IMR-90 (cell line): ENCODE measurements at regions not wholly inside any gene's neighbourhood (a gene's known extent, or its start where the extent isn't known, plus 50 kb on each side); places are given as distances from the start of the nearest gene placed in this dataset.
"Not testable (repeated sequence)": the region's sequence is repeated elsewhere in the genome, so short reads cannot be mapped to it uniquely, and the experiment has no call there.

Experiments used
- ATAC-seq: fragments of 200-7000 bp; cut with Tn5 transposase; 2 replicates; pipeline ENCODE4 v1.9.1; 2020; ENCODE audit warnings: low read depth, mild to moderate bottlenecking, moderate library complexity
- BruUV-seq: library from RNA; stranded (reverse); fragments of 400-500 nt; replicated peaks from 2 replicates; lab custom pipeline; 2021; lab: Mats Ljungman, UMichigan
- CTCF ChIA-PET: fragments of 300-600 bp; formaldehyde crosslinking; extraction: SDS; loops from one replicate; lab custom pipeline; 2021; ENCODE audit warnings: antibody characterized with exemption; lab: Yijun Ruan, JAX
- POLR2A ChIA-PET: fragments of 300-600 bp; sonication (Branson Sonifier 250); formaldehyde crosslinking; loops from one replicate; lab custom pipeline; 2022; ENCODE audit warnings: antibody characterized with exemption; ENCODE audit not compliant: unreplicated experiment; lab: Charles Lee
- DNase-seq: peaks from one replicate; pipeline ENCODE4 v3.0.0; 2013
- H2AFZ ChIP-seq: replicated peaks from 2 replicates; pipeline ENCODE3; 2013; ENCODE audit warnings: low read length, mild to moderate bottlenecking; ENCODE audit not compliant: poor library complexity
- H2AK5ac ChIP-seq: 2 replicates; pipeline ENCODE4 v1.6.1; 2013; ENCODE audit warnings: low read depth, low read length, inconsistent platforms
- H2AK9ac ChIP-seq: replicated peaks from 2 replicates; pipeline ENCODE3; 2013; ENCODE audit warnings: mild to moderate bottlenecking, low read depth, low read length, moderate library complexity; ENCODE audit not compliant: poor library complexity
- H2BK120ac ChIP-seq: 2 replicates; pipeline ENCODE4 v1.6.1; 2013; ENCODE audit warnings: low read depth, low read length, inconsistent platforms
- H2BK15ac ChIP-seq: 3 replicates; pipeline ENCODE4 v1.6.1; 2013; ENCODE audit warnings: low read depth, low read length, inconsistent platforms
- H2BK20ac ChIP-seq: 2 replicates; pipeline ENCODE4 v1.6.1; 2013; ENCODE audit warnings: low read depth, mild to moderate bottlenecking, inconsistent platforms, low read length, moderate library complexity
- H2BK5ac ChIP-seq: 2 replicates; pipeline ENCODE4 v1.6.1; 2013; ENCODE audit warnings: mild to moderate bottlenecking, low read depth, low read length, inconsistent platforms; ENCODE audit not compliant: poor library complexity, severe bottlenecking
- H3K14ac ChIP-seq: replicated peaks from 2 replicates; pipeline ENCODE4 v1.6.1; 2013; ENCODE audit warnings: low read depth, low read length, inconsistent platforms
- H3K18ac ChIP-seq: 2 replicates; pipeline ENCODE4 v1.6.1; 2013; ENCODE audit warnings: low read depth, low read length, control low read depth
- H3K23ac ChIP-seq: 2 replicates; pipeline ENCODE4 v1.6.1; 2013; ENCODE audit warnings: low read depth, low read length, inconsistent platforms
- H3K27ac ChIP-seq: 2 replicates; pipeline ENCODE4 v1.5.1; 2013; ENCODE audit warnings: mild to moderate bottlenecking, control low read depth, low read length; ENCODE audit not compliant: insufficient read depth
- H3K27me3 ChIP-seq: 2 replicates; pipeline ENCODE4 v1.6.1; 2013; ENCODE audit warnings: low read length; ENCODE audit not compliant: control insufficient read depth, insufficient read depth
- H3K36me3 ChIP-seq: 2 replicates; pipeline ENCODE4 v1.6.1; 2013; ENCODE audit warnings: low read length, mixed read lengths; ENCODE audit not compliant: control insufficient read depth, insufficient read depth
- H3K4ac ChIP-seq: 2 replicates; pipeline ENCODE4 v1.6.1; 2013; ENCODE audit warnings: low read depth, low read length, inconsistent platforms
- H3K4me1 ChIP-seq: 2 replicates; pipeline ENCODE4 v1.6.1; 2013; ENCODE audit warnings: low read length, mixed read lengths; ENCODE audit not compliant: control insufficient read depth, insufficient read depth
- H3K4me2 ChIP-seq: 2 replicates; pipeline ENCODE4 v1.6.1; 2013; ENCODE audit warnings: low read depth, mild to moderate bottlenecking, control low read depth, low read length, moderate library complexity
- H3K4me3 ChIP-seq: 2 replicates; pipeline ENCODE4 v1.5.1; 2013; ENCODE audit warnings: low read depth, mild to moderate bottlenecking, control low read depth, low read length, moderate library complexity; ENCODE audit not compliant: insufficient read depth
- H3K56ac ChIP-seq: 2 replicates; pipeline ENCODE4 v1.6.1; 2013; ENCODE audit warnings: low read length, inconsistent platforms; ENCODE audit not compliant: insufficient read depth; ENCODE audit errors: extremely low read depth
- H3K79me1 ChIP-seq, 2 experiments: 2 replicates each; pipeline ENCODE4 v1.6.1; 2013; ENCODE audit warnings: low read length in 2 of 2, inconsistent platforms in 1 of 2, low read depth in 1 of 2
- H3K9ac ChIP-seq: 2 replicates; pipeline ENCODE4 v1.6.1; 2013; ENCODE audit warnings: low read depth, low read length, control low read depth
- H3K9me1 ChIP-seq: 2 replicates; pipeline ENCODE4 v1.6.1; 2013; ENCODE audit warnings: low read length, inconsistent platforms; ENCODE audit not compliant: insufficient read depth
- H3K9me3 ChIP-seq: 2 replicates; pipeline ENCODE4 v1.6.1; 2013; ENCODE audit warnings: low read length; ENCODE audit not compliant: control insufficient read depth, insufficient read depth
- H4K20me1 ChIP-seq: 2 replicates; pipeline ENCODE4 v1.6.1; 2013; ENCODE audit warnings: low read length, inconsistent platforms; ENCODE audit not compliant: insufficient read depth
- H4K5ac ChIP-seq: 2 replicates; pipeline ENCODE4 v1.6.1; 2013; ENCODE audit warnings: mild to moderate bottlenecking, low read depth, low read length, control low read depth
- H4K8ac ChIP-seq, 2 experiments: 2 replicates each; pipeline ENCODE4 v1.6.1; 2013; ENCODE audit warnings: low read depth in 2 of 2, low read length in 2 of 2, control low read depth in 1 of 2, inconsistent platforms in 1 of 2
- H4K91ac ChIP-seq: 2 replicates; pipeline ENCODE4 v1.6.1; 2013; ENCODE audit warnings: low read depth, low read length, inconsistent platforms; ENCODE audit not compliant: insufficient read depth
- WGBS, 2 experiments: methylation state at CpG; one replicate each; pipeline versions ENCODE4 v1.1.5 to v1.1.7; 2013; ENCODE audit warnings: missing lambda C conversion rate in 2 of 2; ENCODE audit not compliant: insufficient read length in 1 of 2; ENCODE audit errors: extremely low coverage in 2 of 2; 5-methylcytosine and 5-hydroxymethylcytosine counted together
- dilution Hi-C: fragments of 300-500 bp; cut with HindIII; formaldehyde crosslinking; loops from one replicate; pipeline ENCODE4 v1.14.3; 2018; ENCODE audit warnings: low sequenced_read_pairs; ENCODE audit not compliant: unreplicated experiment
- in situ Hi-C: fragments of 300-500 bp; cut with MboI; formaldehyde crosslinking; loops from 3 replicates; pipeline ENCODE4 v1.14.3; 2019; ENCODE audit warnings: low sequenced_read_pairs, inconsistent platforms, mixed read lengths
- intact Hi-C: fragments of 100-400 bp; cut with micrococcal nuclease; formaldehyde crosslinking; loops from 2 replicates; pipeline ENCODE4 v1.10.0; 2022

- H2BK20ac ChIP-seq, dilution Hi-C loops, H2AK5ac ChIP-seq, H4K5ac ChIP-seq, DNase-seq, in situ Hi-C loops, H3K27me3 ChIP-seq, H3K9me3 ChIP-seq, H3K9ac ChIP-seq, H3K23ac ChIP-seq, H3K27ac ChIP-seq, H2BK15ac ChIP-seq, H2BK5ac ChIP-seq, H3K18ac ChIP-seq, intact Hi-C loops, H3K56ac ChIP-seq, BruUV-seq, CTCF ChIA-PET, H4K20me1 ChIP-seq, H3K4me1 ChIP-seq, H3K9me1 ChIP-seq, H2AK9ac ChIP-seq, H4K8ac ChIP-seq, H3K36me3 ChIP-seq, H3K14ac ChIP-seq, H3K79me1 ChIP-seq, H3K4ac ChIP-seq, POLR2A ChIA-PET, H2BK120ac ChIP-seq, ATAC-seq, H3K4me2 ChIP-seq, H3K4me3 ChIP-seq, H2AFZ ChIP-seq, H4K91ac ChIP-seq: not testable (repeated sequence)
- no CpG with 5 or more reads among the region's 1 CpG for WGBS, 2 experiments
These were observed 135.2 kb downstream of the ZNF608 start for GRCh38 chr5:124611262-124611661.

DNA sequence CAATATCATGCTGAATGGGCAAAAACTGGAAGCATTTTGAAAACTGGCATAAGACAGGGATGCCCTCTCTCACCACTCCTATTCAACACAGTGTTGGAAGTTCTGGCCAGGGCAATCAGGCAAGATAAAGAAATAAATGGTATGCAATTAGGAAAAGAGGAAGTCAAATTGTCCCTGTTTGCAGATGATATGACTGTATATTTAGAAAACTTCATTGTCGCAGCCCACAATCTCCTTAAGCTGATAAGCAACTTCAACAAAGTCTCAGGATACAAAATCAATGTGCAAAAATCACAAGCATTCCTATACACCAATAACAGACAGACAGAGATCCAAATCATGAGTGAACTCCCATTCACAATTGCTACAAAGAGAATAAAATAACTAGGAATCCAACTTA lies 136.8 kb downstream of the ZNF608 start:
- POLR2A ChIA-PET, H3K23ac ChIP-seq, H3K27me3 ChIP-seq, H4K91ac ChIP-seq, H3K9ac ChIP-seq, BruUV-seq, H4K20me1 ChIP-seq, H2BK20ac ChIP-seq, H3K9me1 ChIP-seq, dilution Hi-C loops, ATAC-seq, H2BK15ac ChIP-seq, CTCF ChIA-PET, H3K9me3 ChIP-seq, H3K56ac ChIP-seq, H3K27ac ChIP-seq, H4K8ac ChIP-seq, H4K5ac ChIP-seq, H2BK5ac ChIP-seq, H3K18ac ChIP-seq, H3K79me1 ChIP-seq, H3K36me3 ChIP-seq, H3K4ac ChIP-seq, H2AFZ ChIP-seq, H3K14ac ChIP-seq, H2AK5ac ChIP-seq, in situ Hi-C loops, H3K4me1 ChIP-seq, H2BK120ac ChIP-seq, H2AK9ac ChIP-seq, H3K4me2 ChIP-seq, DNase-seq, H3K4me3 ChIP-seq, intact Hi-C loops: not testable (repeated sequence)
- WGBS, 2 experiments, result no CpG with 5 or more reads among the region's 1 CpG
